ENCODE measurements at regions not wholly inside any gene's neighbourhood (a gene's known extent, or its start where the extent isn't known, plus 50 kb on each side); places are given as distances from the start of the nearest gene placed in this dataset.

- TF ChIP-seq REST (IDR thresholded peaks at IDR 0.05; ENCODE audit: insufficient read depth in 1 of 2, low read depth in 2 of 2, low read length in 1 of 2) = no peak
- intact Hi-C loops (cut with micrococcal nuclease; ENCODE audit: unreplicated experiment) (no loop called here), in situ Hi-C loops (cut with HindIII; ENCODE audit: low pct_unique_long_range_greater_than_20kb, low sequenced_read_pairs) (no loop called here)
- DNase-seq (ENCODE audit: low read depth, low spot score) = no peak
- CTCF ChIA-PET = no interaction called here
- no peak for ATAC-seq
- Histone ChIP-seq H3K9me3 (ENCODE audit: control insufficient read depth, insufficient read depth, low read depth, low read length) (no peaks in the 10 kb centered on the region; the same call in 1 of the 2 replicates), H3K4me3 (ENCODE audit: low read depth in 2 of 2, low read length in 2 of 2) (no peak overlapping the region), H3K4me1 (ENCODE audit: control insufficient read depth, insufficient read depth, low read length) (no peaks in the 10 kb centered on the region), H3K27me3 (ENCODE audit: control insufficient read depth, insufficient read depth, low read length) (no peaks in the 10 kb centered on the region), H3K27ac (ENCODE audit: low read length) (no peak overlapping the region), H3K36me3 (ENCODE audit: control insufficient read depth, insufficient read depth, low read length) (no peaks in the 10 kb centered on the region)
- BruUV-seq (replicated peaks) = no TSS peak
- POLR2A ChIA-PET = no interaction called here
These were observed 1042.5 kb upstream of the PCDH9 start for GRCh38 chr13:68272652-68273051.

GRCh38 chr13:68264692-68265091 is 1034.6 kb upstream of the PCDH9 start:
- no peak overlapping the region for H3K4me3 ChIP-seq (ENCODE audit: low read depth in 2 of 2, low read length in 2 of 2)
- intact Hi-C loops (cut with micrococcal nuclease; ENCODE audit: unreplicated experiment) = no loop called here
- DNase-seq (ENCODE audit: low read depth, low spot score) = no peak
- ChIA-PET POLR2A (no interaction called here), CTCF (no interaction called here)
- H3K4me1 ChIP-seq (ENCODE audit: control insufficient read depth, insufficient read depth, low read length) = no peaks in the 10 kb centered on the region
- no peaks in the 10 kb centered on the region for H3K36me3 ChIP-seq (ENCODE audit: control insufficient read depth, insufficient read depth, low read length)
- H3K27me3 ChIP-seq (ENCODE audit: control insufficient read depth, insufficient read depth, low read length) = no peaks in the 10 kb centered on the region
- in situ Hi-C loops (cut with HindIII; ENCODE audit: low pct_unique_long_range_greater_than_20kb, low sequenced_read_pairs) = no loop called here
- no peaks in the 10 kb centered on the region for H3K9me3 ChIP-seq (ENCODE audit: control insufficient read depth, insufficient read depth, low read depth, low read length)
- TF ChIP-seq TCF7L2 (IDR thresholded peaks at IDR 0.05; ENCODE audit: low read depth, low read length) = no peak
- no peak for TF ChIP-seq POLR2AphosphoS5 (IDR thresholded peaks at IDR 0.05; ENCODE audit: low read depth, low read length)
- no peak for TF ChIP-seq CTCF (IDR thresholded peaks at IDR 0.05)
- TF ChIP-seq REST (IDR thresholded peaks at IDR 0.05; ENCODE audit: insufficient read depth in 1 of 2, low read depth in 2 of 2, low read length in 1 of 2) = no peak
- TF ChIP-seq SIN3A (IDR thresholded peaks at IDR 0.05; ENCODE audit: borderline replicate concordance, insufficient read depth, low read depth, low read length) = no peak
- no TSS peak for BruUV-seq (replicated peaks)
- H3K27ac ChIP-seq (ENCODE audit: low read length) = no peak overlapping the region
- no peak for ATAC-seq
